CD4-positive, alpha-beta T cell treated with Interleukin-12 subunit alpha and Interleukin-12 subunit beta, for 1 hour (primary cell): ENCODE measurements at regions not wholly inside any gene's neighbourhood (a gene's known extent, or its start where the extent isn't known, plus 50 kb on each side); places are given as distances from the start of the nearest gene placed in this dataset.

ENCODE experiments used
- DNase-seq: peaks from one replicate; pipeline ENCODE4 v3.0.0-alpha.2; 2020

DNA sequence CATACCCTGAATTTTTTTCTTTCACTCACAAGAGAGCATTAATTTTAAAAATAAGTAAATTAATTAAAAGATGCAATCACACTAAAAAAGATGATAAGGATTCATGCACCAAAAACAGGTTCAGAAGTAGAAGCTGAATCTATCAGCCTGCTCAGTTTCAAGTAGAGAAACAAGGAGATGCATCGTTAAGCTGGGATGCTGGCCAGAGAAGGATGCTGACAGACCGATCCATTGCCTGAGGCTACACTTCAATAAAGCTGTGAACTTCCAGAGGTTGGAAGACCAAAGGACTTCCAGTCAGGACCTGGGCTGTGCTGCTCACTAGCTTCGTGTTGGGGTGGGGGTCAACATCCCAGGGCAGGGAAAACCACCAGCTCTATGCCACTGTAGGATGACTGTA lies 457.7 kb downstream of the EFNA5 start:
- no peak for DNase-seq

DNA sequence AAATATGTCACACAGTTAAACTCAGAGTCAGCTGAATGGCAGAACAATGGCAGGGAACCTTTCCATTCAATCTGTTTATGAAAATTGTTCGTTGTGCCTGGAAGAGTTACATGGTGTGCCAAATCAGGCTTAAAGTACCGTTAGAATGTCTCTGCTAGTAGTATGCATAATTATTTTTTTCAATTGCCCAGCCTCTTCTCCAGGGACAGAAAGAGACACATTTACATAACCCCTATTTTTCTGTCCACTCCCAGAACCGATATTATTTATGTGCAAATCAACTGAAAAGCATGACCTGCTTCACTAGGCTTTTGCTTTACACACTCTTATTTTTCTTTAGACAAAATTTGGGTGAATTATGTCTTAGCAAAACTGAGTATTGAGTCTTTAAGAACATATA lies 459.1 kb downstream of the EFNA5 start:
- no peak for DNase-seq

DNA sequence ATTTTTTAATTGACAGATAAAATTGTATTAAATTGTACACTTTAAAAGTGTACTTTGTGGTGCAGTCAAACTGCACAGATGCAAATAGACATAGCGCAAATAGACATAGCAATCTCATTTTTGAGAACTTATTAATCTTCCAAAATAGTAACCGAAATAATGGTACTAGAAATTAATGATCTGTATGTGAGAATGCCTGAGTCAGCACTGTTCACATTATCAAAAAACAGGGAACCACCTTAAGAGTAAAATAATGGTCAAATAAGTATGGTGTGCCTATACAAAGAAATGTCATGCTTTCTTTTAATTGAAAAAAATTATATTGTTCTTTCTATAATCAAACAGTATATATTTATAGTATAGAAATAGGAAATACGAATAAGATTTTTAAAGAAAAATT lies 461.9 kb downstream of the EFNA5 start:
- no peak for DNase-seq

DNA sequence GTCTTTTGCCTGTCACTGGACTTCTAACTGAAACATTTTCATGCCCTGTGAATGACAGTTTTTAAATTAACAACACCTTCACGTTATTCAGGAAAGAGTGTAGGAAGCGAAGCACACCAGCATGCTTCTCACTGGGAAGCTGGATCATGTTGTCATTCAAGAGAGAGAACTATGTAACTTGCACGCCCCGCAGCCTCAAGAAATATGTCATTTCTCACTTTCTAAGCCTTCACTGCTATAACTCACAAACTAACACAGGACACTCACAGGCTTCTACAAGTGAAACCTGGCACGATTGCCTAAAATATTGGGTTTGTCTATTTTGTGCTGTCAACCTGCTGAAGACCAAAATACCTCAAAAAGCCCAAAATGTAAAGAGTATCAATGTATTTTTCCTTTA lies 466.3 kb downstream of the EFNA5 start:
- no peak for DNase-seq

DNA sequence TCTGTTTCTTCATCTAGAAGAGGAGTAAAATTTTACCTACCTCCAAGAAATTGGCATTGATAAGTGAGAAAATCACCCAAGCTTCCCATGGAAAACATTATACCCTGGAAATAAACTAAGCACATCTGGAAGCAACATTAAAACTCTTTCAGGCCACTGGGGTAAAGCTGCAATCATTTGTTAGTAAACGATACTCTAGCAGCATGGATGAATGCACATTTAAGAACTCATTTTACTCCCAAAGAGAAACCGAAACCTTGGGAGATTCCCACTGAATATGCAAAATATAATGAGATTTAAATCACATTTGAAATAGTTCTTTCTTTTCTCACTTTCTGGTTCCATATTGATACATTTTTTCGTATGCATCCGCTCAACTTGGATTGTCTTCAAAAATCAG lies 467.5 kb downstream of the EFNA5 start:
- DNase-seq: no peak

DNA sequence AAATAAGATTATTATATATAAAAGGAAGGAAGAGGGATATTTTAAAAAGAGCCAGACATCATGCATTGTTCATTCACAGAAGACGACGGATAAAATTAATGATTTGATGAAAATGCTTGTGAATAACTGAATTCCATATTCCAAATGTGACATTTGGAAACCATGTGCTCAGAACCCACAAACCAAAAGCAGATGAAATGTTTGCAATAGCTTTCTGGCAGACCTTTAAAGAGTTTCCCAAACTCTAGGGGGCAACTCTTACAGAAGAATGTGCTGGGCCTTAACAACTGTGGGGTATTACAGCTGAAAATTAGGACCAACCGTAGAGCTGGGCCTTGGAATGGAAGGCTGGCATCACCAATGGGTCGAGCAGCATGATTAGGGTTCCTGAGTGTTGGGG lies 471.0 kb downstream of the EFNA5 start:
- DNase-seq: no peak

- DNase-seq: no peak
Measured at GRCh38 chr5:107196500-107197059, 474.2 kb downstream of the EFNA5 start.

GRCh38 chr5:107195890-107196395 lies 474.8 kb downstream of the EFNA5 start:
- no peak for DNase-seq

DNA sequence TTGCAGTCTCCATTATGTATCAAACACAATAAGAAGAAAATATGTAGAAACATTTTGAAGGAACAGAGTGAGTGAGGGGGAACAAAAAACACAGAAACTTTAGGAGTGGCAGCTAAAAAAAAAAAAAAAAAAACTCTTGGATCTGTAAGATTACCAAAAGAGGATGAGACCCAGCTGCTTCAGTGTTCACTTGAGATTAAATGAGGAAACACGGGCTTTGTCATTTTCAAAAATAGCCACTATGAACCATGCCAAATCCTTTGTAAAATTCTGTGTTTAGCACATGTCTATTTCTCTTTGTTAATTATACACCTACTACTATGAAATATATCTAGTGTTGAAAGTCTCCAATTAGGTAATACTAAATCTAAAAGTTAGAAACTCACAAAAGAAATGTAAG lies 485.9 kb downstream of the EFNA5 start:
- DNase-seq: no peak

DNA sequence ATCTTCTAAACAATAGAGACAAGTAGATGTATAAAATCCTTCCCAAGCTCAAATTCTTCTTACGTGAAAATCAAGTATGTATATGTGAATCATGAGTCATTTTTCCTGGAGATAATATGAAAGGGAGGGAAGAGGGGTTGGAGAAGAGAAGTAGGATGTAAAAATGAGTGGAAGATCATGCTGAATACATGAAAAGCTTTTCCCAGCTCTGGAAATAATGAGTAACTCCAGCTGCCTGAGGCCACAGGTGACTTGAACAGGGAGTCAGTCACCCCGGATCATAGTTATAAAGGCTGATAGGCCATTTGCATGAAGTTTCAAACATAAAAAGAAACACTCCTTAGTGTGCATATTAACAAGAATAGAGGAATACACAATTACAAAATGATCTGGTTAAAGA lies 486.7 kb downstream of the EFNA5 start:
- no peak for DNase-seq

- no peak for DNase-seq
Measured at GRCh38 chr5:107170620-107171019, 500.1 kb downstream of the EFNA5 start.

DNA sequence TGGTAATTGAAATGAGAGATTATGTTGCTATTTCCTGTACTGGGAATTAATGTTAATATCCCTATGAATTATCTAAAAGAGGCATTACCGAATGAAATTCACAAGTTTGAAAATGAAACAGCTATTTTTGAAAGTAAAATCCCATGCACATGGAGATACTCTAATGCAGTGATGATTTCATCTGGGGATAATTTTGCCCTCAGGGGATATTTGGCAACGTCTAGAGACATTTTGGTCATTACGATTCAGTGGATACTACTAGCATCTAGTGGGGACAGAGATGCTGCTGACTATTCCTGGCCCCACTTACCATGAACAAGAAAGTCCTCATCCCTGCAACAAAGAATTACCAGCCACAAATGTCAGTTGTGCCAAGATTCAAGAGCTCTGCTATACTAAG lies 500.9 kb downstream of the EFNA5 start:
- no peak for DNase-seq

- no peak for DNase-seq
Measured at GRCh38 chr5:107168848-107169752, 501.6 kb downstream of the EFNA5 start.

DNA sequence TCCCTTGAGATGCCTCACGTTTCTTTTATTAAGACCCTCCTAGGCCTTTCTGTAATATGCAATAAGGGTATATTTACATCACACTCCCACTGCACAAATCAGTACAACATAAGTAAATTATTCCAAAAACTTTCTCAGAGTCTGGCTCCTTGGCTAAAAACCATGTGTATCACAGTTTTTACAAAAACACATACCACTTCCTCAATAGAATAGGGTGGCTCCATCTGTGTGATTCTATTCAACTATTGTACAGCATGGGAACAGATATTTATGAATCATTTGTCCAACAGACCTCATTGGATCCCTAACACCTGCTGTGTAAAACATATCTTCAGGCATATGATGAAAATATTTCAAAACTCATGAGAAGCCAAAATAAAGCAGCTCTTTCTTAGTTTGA lies 502.7 kb downstream of the EFNA5 start:
- no peak for DNase-seq

DNA sequence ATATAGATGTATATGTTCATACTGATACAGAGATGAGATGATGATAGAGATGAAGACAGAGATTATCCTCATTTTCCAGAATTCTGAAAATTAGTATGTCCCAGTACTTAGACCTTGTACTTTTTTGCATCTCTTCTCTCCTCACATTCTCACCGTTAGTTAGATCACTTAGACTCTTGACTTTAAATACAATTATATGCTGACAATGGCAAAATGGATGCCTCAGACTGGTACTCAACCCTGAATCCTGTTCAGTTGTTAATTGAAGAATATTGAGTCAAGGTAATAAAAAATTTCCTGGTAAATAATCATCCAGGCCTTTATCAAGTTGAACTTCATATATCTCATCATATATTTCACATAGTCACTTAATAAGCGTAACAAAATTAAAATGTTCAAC lies 505.4 kb downstream of the EFNA5 start:
- DNase-seq: no peak

GRCh38 chr5:107157809-107158208 lies 512.9 kb downstream of the EFNA5 start:
- DNase-seq: no peak

- no peak for DNase-seq
Measured at GRCh38 chr5:107155707-107156106, 515.0 kb downstream of the EFNA5 start.

DNA sequence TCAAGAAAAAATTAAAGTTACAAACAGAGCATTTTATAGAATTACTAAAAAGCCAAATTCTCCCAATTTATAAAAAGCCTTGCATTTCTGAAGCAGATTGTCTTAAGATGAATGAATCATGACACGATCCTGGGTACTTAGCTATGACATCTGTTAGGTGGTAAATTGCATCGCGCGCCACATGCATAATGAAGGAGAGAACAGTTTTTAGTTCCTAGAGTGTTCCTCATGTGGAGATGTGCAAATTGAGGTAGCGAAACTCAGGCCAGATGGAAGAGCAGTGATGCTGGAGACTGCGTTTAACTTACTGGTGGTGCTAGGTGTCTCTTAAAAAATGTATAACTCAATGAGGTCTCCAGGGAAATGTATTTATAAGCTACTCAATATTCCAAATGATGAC lies 516.1 kb downstream of the EFNA5 start:
- no peak for DNase-seq

DNA sequence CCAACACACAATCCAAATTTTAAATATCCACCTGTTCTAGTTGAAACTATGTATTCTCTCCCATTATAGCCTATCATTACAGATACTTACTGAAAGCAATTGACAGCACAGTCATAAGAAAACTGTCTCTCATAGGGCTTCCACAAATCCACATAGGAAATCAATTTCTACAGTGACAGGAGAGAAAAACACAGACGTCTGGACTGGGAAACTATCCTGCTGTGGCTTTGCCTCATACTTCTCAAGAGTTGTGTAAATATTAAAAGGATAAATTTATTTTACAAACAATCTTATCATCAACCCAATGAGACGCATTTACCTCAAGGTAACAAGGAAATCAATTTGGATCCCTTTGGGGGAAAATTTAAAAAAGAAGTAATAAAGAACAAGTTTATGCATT lies 517.5 kb downstream of the EFNA5 start:
- no peak for DNase-seq

DNA sequence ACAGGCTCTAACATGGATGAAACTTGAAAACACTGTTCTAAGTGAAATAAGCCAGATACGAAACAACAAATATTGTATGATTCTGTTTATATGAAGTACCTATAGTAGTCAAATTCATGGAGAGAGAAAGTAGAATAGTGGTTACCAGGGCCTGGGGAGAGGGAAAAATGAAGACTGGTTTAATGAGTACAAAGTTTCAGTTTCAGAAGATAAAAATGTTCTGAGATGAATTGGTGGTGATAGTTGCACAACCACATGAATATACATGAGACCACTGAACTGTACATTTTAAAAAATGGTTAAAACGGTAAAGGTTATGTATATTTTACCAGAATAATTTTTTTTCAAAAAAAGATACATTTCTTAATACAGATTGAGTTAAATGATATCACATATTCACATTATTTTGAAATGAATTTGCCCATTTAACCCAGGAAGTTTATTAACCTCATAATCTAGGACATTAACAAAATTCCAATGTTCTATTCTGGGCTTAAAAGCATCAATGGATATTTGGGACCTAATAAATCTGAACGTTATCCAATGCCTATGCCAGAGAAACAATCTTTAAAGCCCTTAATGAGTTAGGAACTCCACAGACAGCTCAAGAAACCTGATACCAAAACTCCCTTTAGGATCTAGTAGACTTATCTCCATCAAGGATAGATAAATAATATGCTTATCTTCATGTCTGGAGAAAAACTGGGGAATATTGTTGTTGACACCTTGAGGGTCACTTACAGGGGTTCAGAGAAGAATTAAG lies 521.3 kb downstream of the EFNA5 start:
- no peak for DNase-seq

DNA sequence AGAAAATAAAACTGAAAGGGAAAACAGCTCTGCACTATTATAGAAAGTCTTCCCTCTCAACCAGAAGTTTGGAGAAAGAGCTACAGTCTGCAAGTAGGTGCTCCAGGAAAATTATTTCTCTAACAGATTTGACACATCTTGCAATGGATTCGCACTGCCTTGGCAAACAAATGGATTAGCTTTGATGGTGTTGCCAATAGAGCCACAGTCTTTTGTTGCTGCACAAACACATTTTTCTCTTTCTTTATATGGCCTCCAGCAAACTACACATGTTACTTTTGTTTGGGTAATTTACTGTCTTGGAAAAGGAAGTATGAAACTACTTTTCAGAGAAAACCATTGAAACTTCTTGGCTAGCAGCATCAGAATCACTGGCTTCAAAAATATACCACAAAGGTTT lies 523.1 kb downstream of the EFNA5 start:
- DNase-seq: no peak

DNA sequence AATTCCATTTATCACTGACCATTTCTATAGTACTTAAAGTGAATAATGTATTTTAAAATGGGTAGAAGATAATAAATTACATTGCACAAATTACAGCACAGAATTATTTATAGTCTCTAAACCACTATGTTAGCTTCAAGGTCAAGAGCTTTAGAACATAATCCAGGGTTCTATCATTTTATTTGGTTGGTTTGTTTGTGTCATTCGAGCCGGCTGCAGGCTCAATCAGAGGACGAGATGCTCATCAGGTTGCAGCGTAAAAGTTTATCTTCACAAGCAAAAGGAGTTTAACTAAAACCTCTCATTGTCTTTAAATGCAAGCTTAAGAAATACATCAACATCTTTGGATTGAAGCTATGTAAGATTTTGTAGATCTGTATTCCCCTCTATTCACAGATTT lies 523.8 kb downstream of the EFNA5 start:
- DNase-seq: no peak

DNA sequence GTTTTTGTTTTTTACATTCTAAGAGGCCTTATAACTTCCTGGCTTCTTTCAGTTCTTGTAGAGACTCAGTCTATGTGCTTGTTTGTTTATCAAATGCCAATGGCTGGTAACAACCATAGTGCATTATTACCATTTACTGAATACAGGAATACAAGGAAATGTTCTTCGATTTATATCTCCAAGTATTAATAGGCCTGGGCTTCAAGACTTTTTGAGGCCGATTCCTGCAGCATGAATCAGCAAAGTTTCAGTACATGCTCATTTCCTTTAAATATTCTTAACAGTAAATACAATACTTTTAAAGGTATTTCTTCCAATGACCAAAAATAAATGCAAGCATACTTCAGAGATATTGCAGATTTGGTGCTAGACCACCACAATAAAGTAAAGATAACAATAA lies 535.3 kb downstream of the EFNA5 start:
- no peak for DNase-seq

GRCh38 chr5:107134931-107135330 lies 535.8 kb downstream of the EFNA5 start:
- DNase-seq: no peak
